ENCODE measurements at regions not wholly inside any gene's neighbourhood (a gene's known extent, or its start where the extent isn't known, plus 50 kb on each side); places are given as distances from the start of the nearest gene placed in this dataset.

- no peak for DNase-seq
Observed at GRCh38 chr21:41651406-41651805, 115.4 kb downstream of the RIPK4 start.

GRCh38 chr21:41650526-41651145, 116.2 kb downstream of the RIPK4 start:
- DNase-seq: no peak

GRCh38 chr21:41648591-41649031, 118.2 kb downstream of the RIPK4 start:
- DNase-seq: no peak

GRCh38 chr21:41647806-41648561, 118.9 kb downstream of the RIPK4 start:
- no peak for DNase-seq

- DNase-seq: no peak
Observed at GRCh38 chr21:41643246-41643966, 123.4 kb downstream of the RIPK4 start.

- DNase-seq: no peak
Observed at GRCh38 chr21:41641821-41642701, 124.8 kb downstream of the RIPK4 start.

- DNase-seq: no peak
Observed at GRCh38 chr21:41641510-41641815, 125.4 kb downstream of the RIPK4 start.

- no peak for DNase-seq
Observed at GRCh38 chr21:41640748-41641509, 125.9 kb downstream of the RIPK4 start.

- no peak for DNase-seq
Observed at GRCh38 chr21:41639766-41640165, 127.1 kb downstream of the RIPK4 start.

- no peak for DNase-seq
Observed at GRCh38 chr21:41639336-41639735, 127.5 kb downstream of the RIPK4 start.

- DNase-seq: no peak
Observed at GRCh38 chr21:41638201-41638790, 128.6 kb downstream of the RIPK4 start.

GRCh38 chr21:41636636-41637630, 129.0 kb upstream of the TMPRSS2 start:
- DNase-seq: no peak

- DNase-seq: no peak
Observed at GRCh38 chr21:41635874-41636273, 127.9 kb upstream of the TMPRSS2 start.

GRCh38 chr21:41634858-41635257, 126.9 kb upstream of the TMPRSS2 start:
- DNase-seq: no peak

- no peak for DNase-seq
Observed at GRCh38 chr21:41634211-41634694, 126.3 kb upstream of the TMPRSS2 start.

- no peak for DNase-seq
Observed at GRCh38 chr21:41633627-41634026, 125.7 kb upstream of the TMPRSS2 start.

GRCh38 chr21:41632748-41633475, 125.0 kb upstream of the TMPRSS2 start:
- no peak for DNase-seq

- DNase-seq: no peak
Observed at GRCh38 chr21:41631564-41632461, 123.9 kb upstream of the TMPRSS2 start.

- DNase-seq: no peak
Observed at GRCh38 chr21:41630917-41631316, 123.0 kb upstream of the TMPRSS2 start.
